ENCODE measurements at regions not wholly inside any gene's neighbourhood (a gene's known extent, or its start where the extent isn't known, plus 50 kb on each side); places are given as distances from the start of the nearest gene placed in this dataset.

GRCh38 chr1:106646816-106647215, 409.7 kb upstream of the PRMT6 start:
- TF ChIP-seq CTCF (IDR thresholded peaks at IDR 0.05), result no peak
- Histone ChIP-seq H3K36me3 (no peaks in the 10 kb centered on the region), H3K4me1 (ENCODE audit: control insufficient read depth in 1 of 2, low read depth in 2 of 2) (no peaks in the 10 kb centered on the region), H3K27me3 (replicated peaks; ENCODE audit: insufficient read depth) (no peaks in the 10 kb centered on the region), H3K9me3 (no peaks in the 10 kb centered on the region), H3K4me3 (no peak overlapping the region), H3K27ac (no peak overlapping the region)
- DNase-seq (ENCODE audit: low spot score) (no peak), ATAC-seq (ENCODE audit: insufficient number of reproducible peaks, low FRiP score, low read depth) (no peak)

GRCh38 chr1:106651028-106651762, 405.3 kb upstream of the PRMT6 start:
- H3K4me3 ChIP-seq, result no peak overlapping the region
- H3K4me1 ChIP-seq (ENCODE audit: control insufficient read depth in 1 of 2, low read depth in 2 of 2), result no peaks in the 10 kb centered on the region
- no peak for TF ChIP-seq CTCF (IDR thresholded peaks at IDR 0.05)
- H3K36me3 ChIP-seq, result no peaks in the 10 kb centered on the region
- no peak for ATAC-seq (ENCODE audit: insufficient number of reproducible peaks, low FRiP score, low read depth)
- H3K27me3 ChIP-seq (replicated peaks; ENCODE audit: insufficient read depth), result no peaks in the 10 kb centered on the region
- H3K9me3 ChIP-seq, result no peaks in the 10 kb centered on the region
- no peak overlapping the region for H3K27ac ChIP-seq
- no peak for DNase-seq (ENCODE audit: low spot score)

GRCh38 chr1:106659490-106660244, 396.8 kb upstream of the PRMT6 start:
- H3K27me3 ChIP-seq (replicated peaks; ENCODE audit: insufficient read depth), result no peaks in the 10 kb centered on the region
- H3K9me3 ChIP-seq, result no peaks in the 10 kb centered on the region
- H3K4me1 ChIP-seq (ENCODE audit: control insufficient read depth in 1 of 2, low read depth in 2 of 2), result no peaks in the 10 kb centered on the region
- H3K27ac ChIP-seq, result no peak overlapping the region
- H3K4me3 ChIP-seq, result no peak overlapping the region
- no peak for DNase-seq (ENCODE audit: low spot score)
- no peak for ATAC-seq (ENCODE audit: insufficient number of reproducible peaks, low FRiP score, low read depth)
- no peaks in the 10 kb centered on the region for H3K36me3 ChIP-seq
- TF ChIP-seq CTCF (IDR thresholded peaks at IDR 0.05), result no peak

GRCh38 chr1:106675558-106675957, 380.9 kb upstream of the PRMT6 start:
- H3K27ac ChIP-seq, result no peak overlapping the region
- no peaks in the 10 kb centered on the region for H3K9me3 ChIP-seq
- TF ChIP-seq CTCF (IDR thresholded peaks at IDR 0.05), result no peak
- no peak overlapping the region for H3K4me3 ChIP-seq
- no peaks in the 10 kb centered on the region for H3K4me1 ChIP-seq (ENCODE audit: control insufficient read depth in 1 of 2, low read depth in 2 of 2)
- H3K36me3 ChIP-seq, result no peaks in the 10 kb centered on the region
- H3K27me3 ChIP-seq (replicated peaks; ENCODE audit: insufficient read depth), result no peaks in the 10 kb centered on the region
- ATAC-seq (ENCODE audit: insufficient number of reproducible peaks, low FRiP score, low read depth) (no peak), DNase-seq (ENCODE audit: low spot score) (no peak)

- Histone ChIP-seq H3K27me3 (replicated peaks; ENCODE audit: insufficient read depth) (no peaks in the 10 kb centered on the region), H3K4me3 (no peak overlapping the region), H3K9me3 (no peaks in the 10 kb centered on the region), H3K27ac (no peak overlapping the region), H3K36me3 (no peaks in the 10 kb centered on the region), H3K4me1 (ENCODE audit: control insufficient read depth in 1 of 2, low read depth in 2 of 2) (no peaks in the 10 kb centered on the region)
- DNase-seq (ENCODE audit: low spot score) (no peak), ATAC-seq (ENCODE audit: insufficient number of reproducible peaks, low FRiP score, low read depth) (no peak)
- TF ChIP-seq CTCF (IDR thresholded peaks at IDR 0.05), result no peak
Measured at GRCh38 chr1:106676021-106676420, 380.5 kb upstream of the PRMT6 start.

All from thoracic aorta (tissue), 2 donors.